WTC11 (cell line): ENCODE measurements at regions not wholly inside any gene's neighbourhood (a gene's known extent, or its start where the extent isn't known, plus 50 kb on each side); places are given as distances from the start of the nearest gene placed in this dataset.

Source experiments
- ATAC-seq: fragments of 200-7000 bp; cut with Tn5 transposase; 2 replicates; pipeline ENCODE4 v1.10.0; 2021; ENCODE audit warnings: mild to moderate bottlenecking, moderate library complexity
- CTCF ChIA-PET: fragments of 300-600 bp; sonication (Branson Sonifier 250); formaldehyde crosslinking; loops from one replicate; lab custom pipeline; 2021; ENCODE audit warnings: antibody characterized with exemption; lab: Charles Lee
- POLR2A ChIA-PET: fragments of 350-600 bp; sonication (Branson Sonifier 250); formaldehyde crosslinking; loops from one replicate; lab custom pipeline; 2021; ENCODE audit warnings: antibody characterized with exemption; lab: Charles Lee
- DNase-seq: peaks from one replicate; pipeline ENCODE4 v3.0.0; 2021; ENCODE audit warnings: low spot score
- H3K27ac Mint-ChIP-seq: 2 replicates; pipeline ENCODE4 v1.8.0; 2021; ENCODE audit warnings: mixed read lengths
- H3K27me3 Mint-ChIP-seq: 2 replicates; pipeline ENCODE4 v1.8.0; 2021; ENCODE audit warnings: low read depth, mild to moderate bottlenecking, moderate library complexity, mixed read lengths
- H3K36me3 Mint-ChIP-seq: 2 replicates; pipeline ENCODE4 v1.8.0; 2021; ENCODE audit warnings: mixed read lengths
- H3K4me1 Mint-ChIP-seq: 2 replicates; pipeline ENCODE4 v1.8.0; 2022; ENCODE audit warnings: mixed read lengths
- H3K4me3 Mint-ChIP-seq: 2 replicates; pipeline ENCODE4 v1.8.0; 2021; ENCODE audit warnings: mild to moderate bottlenecking, moderate library complexity, mixed read lengths
- H3K9me3 Mint-ChIP-seq: 2 replicates; pipeline ENCODE4 v1.8.0; 2021; ENCODE audit warnings: mixed read lengths
- CDX4 ChIP-seq: fragments of 250-450 bp; sonication (Bioruptor Pico); IDR thresholded peaks from 2 replicates; pipeline ENCODE4 v1.9.0; 2021; ENCODE audit warnings: moderate library complexity, mild to moderate bottlenecking, inconsistent platforms, borderline replicate concordance
- CREM ChIP-seq: sonication (generic); formaldehyde crosslinking; IDR thresholded peaks from 2 replicates; pipeline ENCODE4 v1.8.1; 2022; ENCODE audit warnings: mild to moderate bottlenecking, missing genetic modification reagents, moderate library complexity
- EMX1 ChIP-seq: fragments of 250-450 bp; sonication (Bioruptor Pico); IDR thresholded peaks from 2 replicates; pipeline ENCODE4 v1.8.0; 2021; ENCODE audit warnings: mild to moderate bottlenecking
- GABPB1 ChIP-seq: sonication (generic); formaldehyde crosslinking; IDR thresholded peaks from 2 replicates; pipeline ENCODE4 v1.8.1; 2023; ENCODE audit warnings: mild to moderate bottlenecking, missing genetic modification reagents
- HMGA2 ChIP-seq: fragments of 250-450 bp; sonication (Bioruptor Pico); IDR thresholded peaks from 2 replicates; pipeline ENCODE4 v1.4.0; 2021; ENCODE audit warnings: mild to moderate bottlenecking, moderate library complexity
- IRF2 ChIP-seq: sonication (generic); formaldehyde crosslinking; IDR thresholded peaks from 2 replicates; pipeline ENCODE4 v1.8.0; 2022; ENCODE audit warnings: low read depth, missing genetic modification reagents, borderline replicate concordance
- JAZF1 ChIP-seq: fragments of 250-450 bp; sonication (Bioruptor Pico); IDR thresholded peaks from 2 replicates; pipeline ENCODE4 v1.9.0; 2021; ENCODE audit warnings: moderate library complexity, mild to moderate bottlenecking, inconsistent platforms
- NR1H2 ChIP-seq: sonication (generic); formaldehyde crosslinking; IDR thresholded peaks from 2 replicates; pipeline ENCODE4 v1.9.0; 2021; ENCODE audit warnings: mild to moderate bottlenecking, moderate library complexity, missing genetic modification reagents
- NR2C2 ChIP-seq: sonication (generic); formaldehyde crosslinking; IDR thresholded peaks from 2 replicates; pipeline ENCODE4 v1.8.0; 2022; ENCODE audit warnings: mild to moderate bottlenecking, missing genetic modification reagents
- RORB ChIP-seq: fragments of 250-450 bp; sonication (Bioruptor Pico); IDR thresholded peaks from 2 replicates; pipeline ENCODE4 v1.9.0; 2021; ENCODE audit warnings: mild to moderate bottlenecking
- SMAD3 ChIP-seq: sonication (generic); formaldehyde crosslinking; IDR thresholded peaks from 2 replicates; pipeline ENCODE4 v1.8.0; 2022; ENCODE audit warnings: missing genetic modification reagents, mild to moderate bottlenecking, borderline replicate concordance
- TP53 ChIP-seq: sonication (generic); formaldehyde crosslinking; IDR thresholded peaks from 2 replicates; pipeline ENCODE4 v1.8.1; 2023; ENCODE audit warnings: mild to moderate bottlenecking, missing genetic modification reagents
- ZNF423 ChIP-seq: fragments of 250-450 bp; sonication (Bioruptor Pico); IDR thresholded peaks from 2 replicates; pipeline ENCODE4 v2.1.2; 2022; ENCODE audit warnings: mild to moderate bottlenecking, moderate library complexity
- ZNF532 ChIP-seq: fragments of 250-450 bp; sonication (Bioruptor Pico); IDR thresholded peaks from 2 replicates; pipeline ENCODE4 v1.9.0; 2021; ENCODE audit warnings: mild to moderate bottlenecking, borderline replicate concordance
- TF ChIP-seq, protein P1 (sequence below): sonication (generic); formaldehyde crosslinking; IDR thresholded peaks from 2 replicates; pipeline ENCODE4 v1.8.1; 2022; ENCODE audit warnings: low read depth, mild to moderate bottlenecking, moderate library complexity, missing genetic modification reagents, borderline replicate concordance
- TF ChIP-seq, protein P2 (sequence below): sonication (generic); formaldehyde crosslinking; conservative IDR thresholded peaks from 2 replicates; pipeline ENCODE4 v1.8.1; 2022; ENCODE audit warnings: mild to moderate bottlenecking, missing genetic modification reagents
- TF ChIP-seq, protein P3 (sequence below): sonication (generic); formaldehyde crosslinking; IDR thresholded peaks from 2 replicates; pipeline ENCODE4 v1.8.1; 2022; ENCODE audit warnings: mild to moderate bottlenecking, missing genetic modification reagents, moderate library complexity, borderline replicate concordance
- TF ChIP-seq, protein P4 (sequence below): sonication (generic); formaldehyde crosslinking; IDR thresholded peaks from 2 replicates; pipeline ENCODE4 v1.8.0; 2023; ENCODE audit warnings: missing genetic modification reagents, mild to moderate bottlenecking, borderline replicate concordance

GRCh38 chr10:42988069-42988468 lies 88.8 kb upstream of the RET start:
- Mint-ChIP-seq H3K27me3 (no peaks in the 10 kb centered on the region), H3K36me3 (no peaks in the 10 kb centered on the region), H3K27ac (no peak overlapping the region), H3K4me3 (no peak overlapping the region), H3K4me1 (no peaks in the 10 kb centered on the region), H3K9me3 (peaks cover 9% of the 10 kb centered on the region; the same call in 1 of the 2 replicates)
- ATAC-seq (no peak), DNase-seq (no peak)
- ChIA-PET CTCF (no interaction called here), POLR2A (no interaction called here)
- TF ChIP-seq GABPB1 (no peak), IRF2 (no peak), SMAD3 (no peak), EMX1 (no peak), CREM (CRISPR knock-in tag) (no peak), ZNF423 (no peak), HMGA2 (CRISPR knock-in tag) (no peak), NR1H2 (CRISPR knock-in tag) (no peak), TP53 (no peak), RORB (no peak), CDX4 (CRISPR knock-in tag) (no peak), JAZF1 (CRISPR knock-in tag) (no peak), ZNF532 (CRISPR knock-in tag) (no peak), NR2C2 (no peak)
- TF ChIP-seq, protein P1, sequence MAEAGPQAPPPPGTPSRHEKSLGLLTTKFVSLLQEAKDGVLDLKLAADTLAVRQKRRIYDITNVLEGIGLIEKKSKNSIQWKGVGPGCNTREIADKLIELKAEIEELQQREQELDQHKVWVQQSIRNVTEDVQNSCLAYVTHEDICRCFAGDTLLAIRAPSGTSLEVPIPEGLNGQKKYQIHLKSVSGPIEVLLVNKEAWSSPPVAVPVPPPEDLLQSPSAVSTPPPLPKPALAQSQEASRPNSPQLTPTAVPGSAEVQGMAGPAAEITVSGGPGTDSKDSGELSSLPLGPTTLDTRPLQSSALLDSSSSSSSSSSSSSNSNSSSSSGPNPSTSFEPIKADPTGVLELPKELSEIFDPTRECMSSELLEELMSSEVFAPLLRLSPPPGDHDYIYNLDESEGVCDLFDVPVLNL (CRISPR knock-in tag) = no peak
- TF ChIP-seq, protein P2, sequence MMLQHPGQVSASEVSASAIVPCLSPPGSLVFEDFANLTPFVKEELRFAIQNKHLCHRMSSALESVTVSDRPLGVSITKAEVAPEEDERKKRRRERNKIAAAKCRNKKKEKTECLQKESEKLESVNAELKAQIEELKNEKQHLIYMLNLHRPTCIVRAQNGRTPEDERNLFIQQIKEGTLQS (CRISPR knock-in tag) = no peak
- TF ChIP-seq, protein P3, sequence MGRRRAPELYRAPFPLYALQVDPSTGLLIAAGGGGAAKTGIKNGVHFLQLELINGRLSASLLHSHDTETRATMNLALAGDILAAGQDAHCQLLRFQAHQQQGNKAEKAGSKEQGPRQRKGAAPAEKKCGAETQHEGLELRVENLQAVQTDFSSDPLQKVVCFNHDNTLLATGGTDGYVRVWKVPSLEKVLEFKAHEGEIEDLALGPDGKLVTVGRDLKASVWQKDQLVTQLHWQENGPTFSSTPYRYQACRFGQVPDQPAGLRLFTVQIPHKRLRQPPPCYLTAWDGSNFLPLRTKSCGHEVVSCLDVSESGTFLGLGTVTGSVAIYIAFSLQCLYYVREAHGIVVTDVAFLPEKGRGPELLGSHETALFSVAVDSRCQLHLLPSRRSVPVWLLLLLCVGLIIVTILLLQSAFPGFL (CRISPR knock-in tag) = no peak
- TF ChIP-seq, protein P4, sequence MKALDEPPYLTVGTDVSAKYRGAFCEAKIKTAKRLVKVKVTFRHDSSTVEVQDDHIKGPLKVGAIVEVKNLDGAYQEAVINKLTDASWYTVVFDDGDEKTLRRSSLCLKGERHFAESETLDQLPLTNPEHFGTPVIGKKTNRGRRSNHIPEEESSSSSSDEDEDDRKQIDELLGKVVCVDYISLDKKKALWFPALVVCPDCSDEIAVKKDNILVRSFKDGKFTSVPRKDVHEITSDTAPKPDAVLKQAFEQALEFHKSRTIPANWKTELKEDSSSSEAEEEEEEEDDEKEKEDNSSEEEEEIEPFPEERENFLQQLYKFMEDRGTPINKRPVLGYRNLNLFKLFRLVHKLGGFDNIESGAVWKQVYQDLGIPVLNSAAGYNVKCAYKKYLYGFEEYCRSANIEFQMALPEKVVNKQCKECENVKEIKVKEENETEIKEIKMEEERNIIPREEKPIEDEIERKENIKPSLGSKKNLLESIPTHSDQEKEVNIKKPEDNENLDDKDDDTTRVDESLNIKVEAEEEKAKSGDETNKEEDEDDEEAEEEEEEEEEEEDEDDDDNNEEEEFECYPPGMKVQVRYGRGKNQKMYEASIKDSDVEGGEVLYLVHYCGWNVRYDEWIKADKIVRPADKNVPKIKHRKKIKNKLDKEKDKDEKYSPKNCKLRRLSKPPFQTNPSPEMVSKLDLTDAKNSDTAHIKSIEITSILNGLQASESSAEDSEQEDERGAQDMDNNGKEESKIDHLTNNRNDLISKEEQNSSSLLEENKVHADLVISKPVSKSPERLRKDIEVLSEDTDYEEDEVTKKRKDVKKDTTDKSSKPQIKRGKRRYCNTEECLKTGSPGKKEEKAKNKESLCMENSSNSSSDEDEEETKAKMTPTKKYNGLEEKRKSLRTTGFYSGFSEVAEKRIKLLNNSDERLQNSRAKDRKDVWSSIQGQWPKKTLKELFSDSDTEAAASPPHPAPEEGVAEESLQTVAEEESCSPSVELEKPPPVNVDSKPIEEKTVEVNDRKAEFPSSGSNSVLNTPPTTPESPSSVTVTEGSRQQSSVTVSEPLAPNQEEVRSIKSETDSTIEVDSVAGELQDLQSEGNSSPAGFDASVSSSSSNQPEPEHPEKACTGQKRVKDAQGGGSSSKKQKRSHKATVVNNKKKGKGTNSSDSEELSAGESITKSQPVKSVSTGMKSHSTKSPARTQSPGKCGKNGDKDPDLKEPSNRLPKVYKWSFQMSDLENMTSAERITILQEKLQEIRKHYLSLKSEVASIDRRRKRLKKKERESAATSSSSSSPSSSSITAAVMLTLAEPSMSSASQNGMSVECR (CRISPR knock-in tag) = no peak
- TF ChIP-seq, all 79 proteins: peak for 0
